ENCODE measurements at regions not wholly inside any gene's neighbourhood (a gene's known extent, or its start where the extent isn't known, plus 50 kb on each side); places are given as distances from the start of the nearest gene placed in this dataset.

DNA sequence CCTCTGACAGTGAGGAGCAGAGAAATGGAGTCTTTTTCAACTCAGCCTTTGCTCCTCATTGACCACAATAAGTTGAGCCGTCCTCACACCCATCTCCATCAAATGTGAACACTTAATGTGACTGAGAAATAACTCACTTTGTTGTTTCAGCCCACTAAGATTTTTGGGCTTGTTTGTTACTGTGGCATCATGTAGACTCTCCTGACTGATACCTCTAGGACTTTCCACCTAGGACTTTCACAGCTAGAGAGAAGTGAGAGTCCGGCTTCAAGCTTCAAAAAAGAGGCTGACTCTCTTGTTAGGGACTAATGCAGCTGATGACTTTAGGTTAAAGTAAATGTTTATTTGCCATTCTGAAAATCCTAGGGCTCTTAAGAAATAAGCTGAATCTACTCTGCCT, 435.0 kb downstream of the TMEM114 start:
- TF ChIP-seq, protein P1, sequence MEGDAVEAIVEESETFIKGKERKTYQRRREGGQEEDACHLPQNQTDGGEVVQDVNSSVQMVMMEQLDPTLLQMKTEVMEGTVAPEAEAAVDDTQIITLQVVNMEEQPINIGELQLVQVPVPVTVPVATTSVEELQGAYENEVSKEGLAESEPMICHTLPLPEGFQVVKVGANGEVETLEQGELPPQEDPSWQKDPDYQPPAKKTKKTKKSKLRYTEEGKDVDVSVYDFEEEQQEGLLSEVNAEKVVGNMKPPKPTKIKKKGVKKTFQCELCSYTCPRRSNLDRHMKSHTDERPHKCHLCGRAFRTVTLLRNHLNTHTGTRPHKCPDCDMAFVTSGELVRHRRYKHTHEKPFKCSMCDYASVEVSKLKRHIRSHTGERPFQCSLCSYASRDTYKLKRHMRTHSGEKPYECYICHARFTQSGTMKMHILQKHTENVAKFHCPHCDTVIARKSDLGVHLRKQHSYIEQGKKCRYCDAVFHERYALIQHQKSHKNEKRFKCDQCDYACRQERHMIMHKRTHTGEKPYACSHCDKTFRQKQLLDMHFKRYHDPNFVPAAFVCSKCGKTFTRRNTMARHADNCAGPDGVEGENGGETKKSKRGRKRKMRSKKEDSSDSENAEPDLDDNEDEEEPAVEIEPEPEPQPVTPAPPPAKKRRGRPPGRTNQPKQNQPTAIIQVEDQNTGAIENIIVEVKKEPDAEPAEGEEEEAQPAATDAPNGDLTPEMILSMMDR (conservative IDR thresholded peaks at IDR 0.05; ENCODE audit: low read length): no peak
- TF ChIP-seq EZH2phosphoT487 (IDR thresholded peaks at IDR 0.05; ENCODE audit: borderline replicate concordance, low read depth, low read length): no peak

All from OCI-LY7 (cell line).